Stimulated activated CD4-positive, alpha-beta T cell treated with anti-CD3 and anti-CD28 coated beads, Interleukin-2, amount 100 ng/mL, for 4 hours (primary cell): ENCODE measurements at regions not wholly inside any gene's neighbourhood (a gene's known extent, or its start where the extent isn't known, plus 50 kb on each side); places are given as distances from the start of the nearest gene placed in this dataset.
A peak's percentile ranks its signal among the peaks of the same experiment; 100 is the strongest.
"Not testable (repeated sequence)": the region's sequence is repeated elsewhere in the genome, so short reads cannot be mapped to it uniquely, and the experiment has no call there.

Source experiments
- DNase-seq: peaks from one replicate; pipeline ENCODE4 v3.0.0-alpha.2; 2020; ENCODE audit warnings: low read depth

GRCh38 chr6:137709424-137710236 is 157.4 kb upstream of the TNFAIP3 start:
- no peak for DNase-seq

- no peak for DNase-seq
Measured at GRCh38 chr6:137711972-137712371, 155.1 kb upstream of the TNFAIP3 start.

- DNase-seq, result no peak
Measured at GRCh38 chr6:137712587-137712986, 154.5 kb upstream of the TNFAIP3 start.

- no peak for DNase-seq
Measured at GRCh38 chr6:137715589-137716045, 151.4 kb upstream of the TNFAIP3 start.

GRCh38 chr6:137717074-137718073 is 149.7 kb upstream of the TNFAIP3 start:
- peak; percentile 37 for DNase-seq

GRCh38 chr6:137718903-137719302 is 148.2 kb upstream of the TNFAIP3 start:
- DNase-seq, result not testable (repeated sequence)

GRCh38 chr6:137722749-137723272 is 144.2 kb upstream of the TNFAIP3 start:
- DNase-seq, result no peak

GRCh38 chr6:137723273-137724017 is 143.6 kb upstream of the TNFAIP3 start:
- no peak for DNase-seq

GRCh38 chr6:137724018-137724403 is 143.0 kb upstream of the TNFAIP3 start:
- no peak for DNase-seq

- DNase-seq, result no peak
Measured at GRCh38 chr6:137724495-137725211, 142.4 kb upstream of the TNFAIP3 start.

GRCh38 chr6:137725949-137726348 is 141.1 kb upstream of the TNFAIP3 start:
- DNase-seq, result no peak

GRCh38 chr6:137726582-137726981 is 140.5 kb upstream of the TNFAIP3 start:
- DNase-seq, result no peak

- DNase-seq, result no peak
Measured at GRCh38 chr6:137727216-137727765, 139.8 kb upstream of the TNFAIP3 start.

GRCh38 chr6:137728386-137729349 is 138.4 kb upstream of the TNFAIP3 start:
- DNase-seq, result no peak

GRCh38 chr6:137729866-137730629 is 137.0 kb upstream of the TNFAIP3 start:
- no peak for DNase-seq

GRCh38 chr6:137731600-137731959 is 135.5 kb upstream of the TNFAIP3 start:
- DNase-seq, result no peak

- no peak for DNase-seq
Measured at GRCh38 chr6:137731960-137732616, 135.0 kb upstream of the TNFAIP3 start.

- no peak for DNase-seq
Measured at GRCh38 chr6:137733372-137733771, 133.7 kb upstream of the TNFAIP3 start.
